ENCODE measurements at regions not wholly inside any gene's neighbourhood (a gene's known extent, or its start where the extent isn't known, plus 50 kb on each side); places are given as distances from the start of the nearest gene placed in this dataset.

DNA sequence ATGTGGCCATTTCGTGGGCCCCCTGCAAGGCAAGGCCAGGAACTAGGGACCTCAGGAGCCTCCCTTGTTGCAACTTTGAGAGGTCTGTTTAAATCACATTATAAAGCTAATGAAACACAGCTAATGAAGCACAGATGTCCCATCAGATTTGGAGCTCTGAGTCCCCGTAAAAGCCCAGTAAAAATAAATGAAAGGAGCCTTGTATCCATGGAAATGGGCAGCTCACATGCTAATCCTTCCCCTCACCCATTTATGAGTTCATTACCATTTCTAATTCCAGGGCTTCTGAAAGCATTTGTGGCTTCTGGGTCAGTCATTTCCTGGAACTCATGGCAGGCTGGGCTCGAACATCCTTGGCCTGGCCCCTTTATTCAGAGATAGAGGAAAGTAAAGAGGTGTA is 274.8 kb downstream of the SS18 start:
- H3K9ac ChIP-seq (ENCODE audit: insufficient read length): no peak overlapping the region
- H3K27ac ChIP-seq: no peak overlapping the region
- no peaks in the 10 kb centered on the region for H3K36me3 ChIP-seq (ENCODE audit: insufficient read depth, low read length)
- DNase-seq (ENCODE audit: low read depth, low spot score): no peak
- H3K4me3 ChIP-seq: no peak overlapping the region
- TF ChIP-seq FOXP2 (optimal IDR thresholded peaks at IDR 0.05; ENCODE audit: control extremely low read depth, extremely low read length, insufficient read depth) (no peak), POLR2AphosphoS5 (IDR thresholded peaks at IDR 0.05; ENCODE audit: borderline replicate concordance, low read depth, low read length) (no peak), EZH2 (IDR thresholded peaks at IDR 0.05) (no peak)
- H3K9me3 ChIP-seq (ENCODE audit: low read depth, low read length): no peaks in the 10 kb centered on the region

DNA sequence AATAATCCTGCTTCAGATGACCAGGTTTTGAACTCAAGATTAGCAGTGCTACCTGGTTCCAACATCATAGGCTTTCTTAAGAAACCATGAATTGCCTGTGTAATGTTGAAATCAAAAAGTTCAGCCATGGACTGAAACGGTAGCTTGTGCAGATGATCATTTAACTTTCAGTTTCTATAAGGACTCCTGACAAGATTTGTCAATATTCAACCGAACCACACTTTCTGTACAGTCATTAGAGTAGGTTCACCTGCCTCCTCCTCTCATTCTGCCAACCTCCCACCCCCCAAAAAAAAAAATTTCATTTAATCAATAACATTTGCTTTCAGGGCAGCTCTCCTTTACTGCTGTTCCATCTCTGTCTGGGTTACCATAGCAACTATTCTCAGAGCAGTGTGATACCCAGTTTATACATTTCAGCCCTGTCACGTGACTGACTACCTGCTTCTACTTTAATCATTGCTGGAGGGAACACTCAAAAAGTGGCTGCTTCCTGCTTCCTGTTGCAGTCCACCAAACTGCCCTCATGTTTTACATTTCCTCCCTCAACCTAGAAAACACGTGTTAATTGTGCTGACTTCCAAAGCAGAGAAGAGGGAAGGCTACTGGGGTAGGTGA is 275.5 kb downstream of the SS18 start:
- Histone ChIP-seq H3K36me3 (ENCODE audit: insufficient read depth, low read length) (no peaks in the 10 kb centered on the region), H3K9me3 (ENCODE audit: low read depth, low read length) (no peaks in the 10 kb centered on the region), H3K4me3 (no peak overlapping the region), H3K27ac (no peak overlapping the region), H3K9ac (ENCODE audit: insufficient read length) (no peak overlapping the region)
- DNase-seq (ENCODE audit: low read depth, low spot score): no peak
- no peak for TF ChIP-seq FOXP2 (optimal IDR thresholded peaks at IDR 0.05; ENCODE audit: control extremely low read depth, extremely low read length, insufficient read depth)
- TF ChIP-seq EZH2 (IDR thresholded peaks at IDR 0.05): no peak
- TF ChIP-seq POLR2AphosphoS5 (IDR thresholded peaks at IDR 0.05; ENCODE audit: borderline replicate concordance, low read depth, low read length): no peak

DNA sequence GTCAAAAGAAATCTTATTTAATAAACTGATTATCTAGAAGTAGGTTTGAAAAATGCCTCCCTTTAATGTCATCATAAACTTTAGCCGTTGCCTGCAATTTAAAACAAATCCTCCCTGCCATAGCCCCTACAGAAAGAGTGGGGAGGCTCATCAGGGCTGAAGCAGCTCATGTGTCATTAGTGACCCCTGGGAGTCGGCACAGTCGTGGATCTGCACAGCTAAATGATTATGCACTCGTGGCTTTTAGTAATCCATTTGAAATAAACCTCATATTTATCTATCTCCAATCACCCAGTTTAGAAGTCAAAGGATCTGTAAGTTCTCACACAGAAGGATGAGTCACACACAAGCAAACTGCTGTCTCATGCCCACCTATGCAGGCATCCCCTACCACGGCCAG is 277.3 kb downstream of the SS18 start:
- H3K9ac ChIP-seq (ENCODE audit: insufficient read length): no peak overlapping the region
- no peak overlapping the region for H3K27ac ChIP-seq
- H3K36me3 ChIP-seq (ENCODE audit: insufficient read depth, low read length): no peaks in the 10 kb centered on the region
- DNase-seq (ENCODE audit: low read depth, low spot score): no peak
- TF ChIP-seq EZH2 (IDR thresholded peaks at IDR 0.05): no peak
- no peak for TF ChIP-seq POLR2AphosphoS5 (IDR thresholded peaks at IDR 0.05; ENCODE audit: borderline replicate concordance, low read depth, low read length)
- TF ChIP-seq FOXP2 (optimal IDR thresholded peaks at IDR 0.05; ENCODE audit: control extremely low read depth, extremely low read length, insufficient read depth): no peak
- no peak overlapping the region for H3K4me3 ChIP-seq
- no peaks in the 10 kb centered on the region for H3K9me3 ChIP-seq (ENCODE audit: low read depth, low read length)

DNA sequence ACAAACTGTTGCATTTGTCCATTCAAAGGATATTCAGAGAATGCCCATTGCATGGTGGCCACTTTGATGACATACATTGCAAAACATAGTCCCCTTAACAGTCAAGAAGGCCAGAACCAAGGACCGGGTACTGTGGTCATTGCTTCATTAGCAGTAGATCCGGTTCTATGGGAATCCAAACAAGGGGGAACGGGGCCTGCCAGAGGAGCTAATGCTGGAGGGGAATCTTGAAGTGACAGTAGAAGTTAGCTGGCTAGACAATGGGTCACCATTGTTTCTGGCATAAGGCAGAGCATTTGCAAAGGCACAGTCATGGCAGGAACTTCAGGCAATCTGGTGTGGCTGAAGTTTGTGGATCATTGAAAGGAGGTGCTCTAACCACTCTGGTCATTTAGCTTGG is 279.7 kb downstream of the SS18 start:
- Histone ChIP-seq H3K36me3 (ENCODE audit: insufficient read depth, low read length) (no peaks in the 10 kb centered on the region), H3K4me3 (no peak overlapping the region), H3K9ac (ENCODE audit: insufficient read length) (no peak overlapping the region), H3K9me3 (ENCODE audit: low read depth, low read length) (no peaks in the 10 kb centered on the region), H3K27ac (no peak overlapping the region)
- DNase-seq (ENCODE audit: low read depth, low spot score): no peak
- no peak for TF ChIP-seq FOXP2 (optimal IDR thresholded peaks at IDR 0.05; ENCODE audit: control extremely low read depth, extremely low read length, insufficient read depth)
- TF ChIP-seq POLR2AphosphoS5 (IDR thresholded peaks at IDR 0.05; ENCODE audit: borderline replicate concordance, low read depth, low read length): no peak
- TF ChIP-seq EZH2 (IDR thresholded peaks at IDR 0.05): no peak

DNA sequence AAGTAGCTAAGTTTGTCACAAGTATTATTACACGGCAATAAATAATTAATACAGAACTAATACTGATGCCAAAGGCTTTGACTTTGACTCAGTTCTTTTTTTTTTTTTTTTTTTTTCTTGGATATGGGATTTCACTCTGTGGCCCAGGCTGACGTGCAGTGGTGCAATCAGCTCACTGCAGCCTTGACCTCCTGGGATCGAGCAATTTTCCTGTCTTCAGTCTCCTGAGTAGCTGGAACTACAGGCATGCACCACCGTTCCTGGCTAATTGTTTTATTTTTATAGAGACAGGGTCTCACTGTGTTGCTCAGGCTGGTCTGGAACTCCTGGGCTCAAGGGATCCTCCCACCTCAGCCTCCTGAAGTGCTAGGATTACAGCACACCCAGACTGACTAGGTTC is 284.5 kb downstream of the SS18 start:
- TF ChIP-seq EZH2 (IDR thresholded peaks at IDR 0.05) (no peak), POLR2AphosphoS5 (IDR thresholded peaks at IDR 0.05; ENCODE audit: borderline replicate concordance, low read depth, low read length) (no peak)
- no peak for DNase-seq (ENCODE audit: low read depth, low spot score)
- Histone ChIP-seq H3K9ac (ENCODE audit: insufficient read length) (no peak overlapping the region), H3K27ac (no peak overlapping the region), H3K4me3 (no peak overlapping the region), H3K36me3 (ENCODE audit: insufficient read depth, low read length) (no peaks in the 10 kb centered on the region), H3K9me3 (ENCODE audit: low read depth, low read length) (no peaks in the 10 kb centered on the region)

DNA sequence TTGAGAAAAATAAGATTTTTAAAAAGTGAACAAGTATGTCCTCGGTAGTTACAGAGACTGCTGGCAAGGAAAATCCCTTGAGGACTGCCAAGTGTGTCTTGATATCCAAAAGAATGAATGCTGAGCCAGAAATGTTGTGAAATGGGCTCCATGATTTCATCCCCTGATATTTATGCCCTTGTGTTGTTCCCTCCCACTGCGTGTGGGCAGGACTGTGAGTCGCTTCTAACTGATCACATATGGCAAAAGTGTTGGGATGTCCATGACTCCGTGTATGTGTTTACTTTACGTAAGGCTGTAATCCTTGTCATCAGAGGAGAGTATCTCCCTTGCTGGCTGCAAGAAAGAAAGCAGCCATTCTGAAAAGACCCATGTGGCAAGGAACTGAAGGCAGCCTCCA is 285.1 kb downstream of the SS18 start:
- TF ChIP-seq POLR2AphosphoS5 (IDR thresholded peaks at IDR 0.05; ENCODE audit: borderline replicate concordance, low read depth, low read length) (no peak), FOXP2 (optimal IDR thresholded peaks at IDR 0.05; ENCODE audit: control extremely low read depth, extremely low read length, insufficient read depth) (no peak), EZH2 (IDR thresholded peaks at IDR 0.05) (no peak)
- H3K9me3 ChIP-seq (ENCODE audit: low read depth, low read length): no peaks in the 10 kb centered on the region
- no peak for DNase-seq (ENCODE audit: low read depth, low spot score)
- H3K9ac ChIP-seq (ENCODE audit: insufficient read length): no peak overlapping the region
- no peak overlapping the region for H3K27ac ChIP-seq
- no peak overlapping the region for H3K4me3 ChIP-seq
- no peaks in the 10 kb centered on the region for H3K36me3 ChIP-seq (ENCODE audit: insufficient read depth, low read length)

DNA sequence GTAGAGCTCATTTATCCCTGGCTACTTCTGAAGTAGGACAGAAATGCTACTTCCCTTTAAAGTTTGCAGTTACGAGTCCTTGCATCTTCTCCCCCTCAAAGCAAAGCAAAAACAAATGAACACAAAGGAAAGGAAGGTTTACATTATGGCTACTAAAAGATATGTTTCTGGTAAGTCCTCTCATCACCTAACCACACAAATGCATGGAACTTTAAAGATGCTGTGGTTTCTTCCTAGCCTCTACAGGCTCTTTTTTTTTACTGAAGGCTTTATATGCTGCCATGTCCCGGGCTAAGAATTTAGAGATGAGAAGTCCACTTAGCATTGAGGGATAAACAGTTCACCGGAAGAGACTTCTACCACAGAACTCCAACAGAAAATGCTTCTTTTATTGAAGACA is 291.2 kb downstream of the SS18 start:
- no peak for DNase-seq (ENCODE audit: low read depth, low spot score)
- H3K9ac ChIP-seq (ENCODE audit: insufficient read length): no peak overlapping the region

DNA sequence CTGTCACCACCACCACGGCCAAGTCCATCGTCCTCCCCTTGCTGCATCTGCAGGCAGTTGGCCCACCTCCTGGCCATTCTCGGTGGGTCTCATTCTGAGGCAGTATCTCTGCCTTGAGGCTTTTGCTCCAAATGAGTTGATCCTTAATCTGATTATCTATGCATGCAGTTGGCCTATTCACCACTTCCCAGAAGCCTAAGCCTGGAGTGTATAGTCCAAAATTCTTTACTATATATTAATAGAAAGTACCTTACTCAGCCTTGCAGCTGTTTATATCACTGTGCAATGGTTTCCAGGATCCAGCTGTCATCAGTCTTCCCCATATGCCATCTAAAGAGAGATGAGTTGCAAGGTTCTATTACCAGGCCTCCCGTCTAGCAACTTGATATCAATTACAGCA is 292.4 kb downstream of the SS18 start:
- no peak for DNase-seq (ENCODE audit: low read depth, low spot score)
- H3K9ac ChIP-seq (ENCODE audit: insufficient read length): no peak overlapping the region
- TF ChIP-seq POLR2AphosphoS5 (IDR thresholded peaks at IDR 0.05; ENCODE audit: borderline replicate concordance, low read depth, low read length) (no peak), FOXP2 (optimal IDR thresholded peaks at IDR 0.05; ENCODE audit: control extremely low read depth, extremely low read length, insufficient read depth) (no peak), EZH2 (IDR thresholded peaks at IDR 0.05) (no peak)

More for the DNA sequence above, 291.2 kb downstream of the SS18 start:
- TF ChIP-seq POLR2AphosphoS5 (IDR thresholded peaks at IDR 0.05; ENCODE audit: borderline replicate concordance, low read depth, low read length): no peak
- no peak for TF ChIP-seq EZH2 (IDR thresholded peaks at IDR 0.05)
- no peak for TF ChIP-seq FOXP2 (optimal IDR thresholded peaks at IDR 0.05; ENCODE audit: control extremely low read depth, extremely low read length, insufficient read depth)
- Histone ChIP-seq H3K4me3 (no peak overlapping the region), H3K36me3 (ENCODE audit: insufficient read depth, low read length) (no peaks in the 10 kb centered on the region), H3K9me3 (ENCODE audit: low read depth, low read length) (no peaks in the 10 kb centered on the region), H3K27ac (no peak overlapping the region)

DNA sequence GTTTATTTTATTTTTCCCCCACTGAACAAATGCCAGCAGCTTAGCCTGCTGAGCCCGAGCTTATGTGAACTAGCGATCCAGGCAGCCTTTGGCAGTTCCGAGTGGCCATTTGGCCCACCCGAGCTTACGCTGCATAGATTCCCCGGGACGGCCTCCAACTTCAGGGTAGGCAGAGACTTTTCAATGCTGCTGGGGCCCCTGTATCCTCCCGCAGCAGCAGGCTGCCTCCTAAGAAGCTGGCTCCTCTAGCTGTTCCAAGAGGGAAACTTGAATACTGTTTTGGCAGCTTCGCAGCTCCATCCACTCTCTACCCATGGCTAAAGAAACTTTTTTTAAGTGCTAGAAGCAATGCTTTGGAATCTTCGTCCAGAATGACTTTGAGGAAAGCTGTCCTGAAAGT is 295.2 kb downstream of the SS18 start:
- H3K9me3 ChIP-seq (ENCODE audit: low read depth, low read length): no peaks in the 10 kb centered on the region
- no peak for DNase-seq (ENCODE audit: low read depth, low spot score)
- no peak for TF ChIP-seq POLR2AphosphoS5 (IDR thresholded peaks at IDR 0.05; ENCODE audit: borderline replicate concordance, low read depth, low read length)
- TF ChIP-seq EZH2 (IDR thresholded peaks at IDR 0.05): no peak
- TF ChIP-seq FOXP2 (optimal IDR thresholded peaks at IDR 0.05; ENCODE audit: control extremely low read depth, extremely low read length, insufficient read depth): no peak
- H3K36me3 ChIP-seq (ENCODE audit: insufficient read depth, low read length): no peaks in the 10 kb centered on the region
- H3K27ac ChIP-seq: no peak overlapping the region
- no peak overlapping the region for H3K4me3 ChIP-seq
- H3K9ac ChIP-seq (ENCODE audit: insufficient read length): no peak overlapping the region

More for the DNA sequence above, 292.4 kb downstream of the SS18 start:
- Histone ChIP-seq H3K27ac (no peak overlapping the region), H3K9me3 (ENCODE audit: low read depth, low read length) (no peaks in the 10 kb centered on the region), H3K4me3 (no peak overlapping the region), H3K36me3 (ENCODE audit: insufficient read depth, low read length) (no peaks in the 10 kb centered on the region)

Data from SK-N-MC (cell line).